ENCODE measurements at regions not wholly inside any gene's neighbourhood (a gene's known extent, or its start where the extent isn't known, plus 50 kb on each side); places are given as distances from the start of the nearest gene placed in this dataset.

GRCh38 chr16:59907611-59908010 lies 1173.5 kb upstream of the GOT2 start:
- Mint-ChIP-seq H3K27ac (no peak overlapping the region), H3K4me3 (no peak overlapping the region), H3K9me3 (ENCODE audit: low read depth) (peaks cover 9% of the 10 kb centered on the region), H3K36me3 (no peaks in the 10 kb centered on the region), H3K4me1 (no peaks in the 10 kb centered on the region), H3K27me3 (no peaks in the 10 kb centered on the region)
- no peak for DNase-seq
- no peak for ATAC-seq
- CTCF ChIA-PET, result no interaction called here

GRCh38 chr16:59905606-59906005 lies 1171.5 kb upstream of the GOT2 start:
- no peaks in the 10 kb centered on the region for H3K27me3 Mint-ChIP-seq
- ATAC-seq (no peak), DNase-seq (no peak)
- no peaks in the 10 kb centered on the region for H3K4me1 Mint-ChIP-seq
- H3K27ac Mint-ChIP-seq, result no peak overlapping the region
- no peak overlapping the region for H3K4me3 Mint-ChIP-seq
- peaks cover 5% of the 10 kb centered on the region for H3K9me3 Mint-ChIP-seq (ENCODE audit: low read depth)
- no peaks in the 10 kb centered on the region for H3K36me3 Mint-ChIP-seq
- CTCF ChIA-PET, result no interaction called here

DNA sequence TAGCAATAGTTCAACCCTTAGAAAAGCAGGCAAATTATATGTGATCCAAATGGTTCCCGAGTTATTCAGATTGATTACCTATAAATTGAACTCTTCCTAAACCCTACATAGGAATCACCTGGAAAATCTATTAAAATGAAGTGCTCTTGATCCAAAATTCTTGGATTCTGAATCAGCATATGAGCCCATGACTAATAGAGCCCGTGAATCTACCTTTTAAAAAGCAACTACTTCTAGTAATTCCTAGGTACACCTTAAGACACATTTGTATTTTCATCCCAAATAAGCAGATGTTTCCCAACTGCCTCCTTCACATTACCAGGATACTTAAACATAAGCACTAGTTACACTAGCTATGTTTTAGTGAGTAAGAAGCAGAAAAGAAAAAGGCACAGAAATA lies 1171.0 kb upstream of the GOT2 start:
- CTCF ChIA-PET, result no interaction called here
- H3K36me3 Mint-ChIP-seq, result no peaks in the 10 kb centered on the region
- H3K4me1 Mint-ChIP-seq, result no peaks in the 10 kb centered on the region
- H3K27ac Mint-ChIP-seq, result no peak overlapping the region
- no peak for DNase-seq
- no peak overlapping the region for H3K4me3 Mint-ChIP-seq
- ATAC-seq, result no peak
- H3K9me3 Mint-ChIP-seq (ENCODE audit: low read depth), result peaks cover 5% of the 10 kb centered on the region
- H3K27me3 Mint-ChIP-seq, result no peaks in the 10 kb centered on the region

DNA sequence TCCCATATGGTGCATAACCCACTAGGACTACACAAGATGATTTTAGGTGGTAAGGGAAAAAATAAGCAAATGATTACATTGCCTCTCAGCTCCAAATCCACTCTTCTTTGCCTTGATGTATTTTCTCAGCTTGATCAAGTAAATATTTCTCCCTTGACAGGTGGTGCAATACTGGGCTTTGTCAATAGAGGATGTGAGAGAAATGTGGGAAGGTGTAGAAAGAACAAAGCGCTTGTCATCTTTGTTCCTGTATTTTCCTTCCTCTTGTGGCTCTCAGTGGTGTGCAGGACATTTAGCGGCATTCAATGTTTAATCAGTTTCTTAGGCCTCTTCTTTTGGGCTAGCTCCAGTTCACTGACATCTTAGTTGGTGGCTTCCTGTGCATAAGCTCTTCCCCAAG lies 1165.8 kb upstream of the GOT2 start:
- Mint-ChIP-seq H3K9me3 (ENCODE audit: low read depth) (peaks cover 5% of the 10 kb centered on the region), H3K27ac (no peak overlapping the region), H3K27me3 (no peaks in the 10 kb centered on the region), H3K4me1 (no peaks in the 10 kb centered on the region), H3K36me3 (no peaks in the 10 kb centered on the region), H3K4me3 (no peak overlapping the region)
- no peak for ATAC-seq
- CTCF ChIA-PET, result no interaction called here
- DNase-seq, result no peak

- no peaks in the 10 kb centered on the region for H3K36me3 Mint-ChIP-seq
- no peaks in the 10 kb centered on the region for H3K4me1 Mint-ChIP-seq
- DNase-seq, result no peak
- no peak overlapping the region for H3K27ac Mint-ChIP-seq
- no peaks in the 10 kb centered on the region for H3K27me3 Mint-ChIP-seq
- ATAC-seq, result no peak
- H3K4me3 Mint-ChIP-seq, result no peak overlapping the region
- CTCF ChIA-PET, result no interaction called here
- H3K9me3 Mint-ChIP-seq (ENCODE audit: low read depth), result peaks cover 22% of the 10 kb centered on the region
These were observed 1158.3 kb upstream of the GOT2 start for GRCh38 chr16:59892376-59892775.

DNA sequence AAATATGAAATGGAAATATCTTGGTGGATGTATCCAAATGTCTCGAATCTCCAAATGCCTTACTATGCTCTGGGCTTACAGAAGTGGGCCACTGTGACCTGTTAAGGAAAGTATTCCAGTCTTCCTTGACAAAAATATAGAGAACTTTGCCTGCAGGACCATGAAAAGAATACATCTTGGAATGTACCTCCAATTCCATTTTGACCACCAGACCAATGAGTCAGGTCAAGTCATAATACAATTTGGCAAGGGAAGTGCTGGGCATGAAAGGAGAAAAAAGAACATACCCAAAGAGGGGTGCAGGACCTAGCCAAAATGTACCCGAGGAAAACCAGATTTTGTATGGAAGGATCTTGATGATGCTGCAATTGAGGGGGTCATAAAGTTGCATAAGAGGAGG lies 1153.7 kb upstream of the GOT2 start:
- ATAC-seq (no peak), DNase-seq (no peak)
- Mint-ChIP-seq H3K36me3 (no peaks in the 10 kb centered on the region), H3K9me3 (ENCODE audit: low read depth) (peaks cover 38% of the 10 kb centered on the region), H3K4me3 (no peak overlapping the region), H3K27me3 (no peaks in the 10 kb centered on the region), H3K4me1 (no peaks in the 10 kb centered on the region), H3K27ac (no peak overlapping the region)
- CTCF ChIA-PET, result no interaction called here

DNA sequence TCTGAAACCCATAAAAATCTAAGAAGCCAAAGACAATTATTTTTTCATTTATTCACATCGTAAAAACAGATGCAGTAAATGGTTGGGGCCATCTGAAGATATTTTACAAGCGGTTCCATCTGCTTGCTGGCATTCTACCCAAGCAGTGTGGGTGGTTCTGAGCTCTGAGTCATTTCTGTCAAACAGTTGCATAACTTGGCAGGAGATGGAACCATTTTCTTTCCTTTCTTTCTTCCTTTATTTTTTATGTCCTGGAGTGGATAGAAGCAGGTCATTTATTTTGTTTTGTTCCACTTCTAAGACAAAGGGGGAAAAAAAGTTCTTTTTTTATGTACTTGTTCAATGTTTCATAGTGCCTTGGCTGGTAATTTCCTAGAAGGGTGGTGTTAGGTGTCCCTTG lies 1151.9 kb upstream of the GOT2 start:
- H3K9me3 Mint-ChIP-seq (ENCODE audit: low read depth), result peaks cover 31% of the 10 kb centered on the region
- no peak for ATAC-seq
- CTCF ChIA-PET, result no interaction called here
- H3K4me1 Mint-ChIP-seq, result no peaks in the 10 kb centered on the region
- H3K27me3 Mint-ChIP-seq, result no peaks in the 10 kb centered on the region
- no peak overlapping the region for H3K4me3 Mint-ChIP-seq
- no peak overlapping the region for H3K27ac Mint-ChIP-seq
- no peak for DNase-seq
- no peaks in the 10 kb centered on the region for H3K36me3 Mint-ChIP-seq

DNA sequence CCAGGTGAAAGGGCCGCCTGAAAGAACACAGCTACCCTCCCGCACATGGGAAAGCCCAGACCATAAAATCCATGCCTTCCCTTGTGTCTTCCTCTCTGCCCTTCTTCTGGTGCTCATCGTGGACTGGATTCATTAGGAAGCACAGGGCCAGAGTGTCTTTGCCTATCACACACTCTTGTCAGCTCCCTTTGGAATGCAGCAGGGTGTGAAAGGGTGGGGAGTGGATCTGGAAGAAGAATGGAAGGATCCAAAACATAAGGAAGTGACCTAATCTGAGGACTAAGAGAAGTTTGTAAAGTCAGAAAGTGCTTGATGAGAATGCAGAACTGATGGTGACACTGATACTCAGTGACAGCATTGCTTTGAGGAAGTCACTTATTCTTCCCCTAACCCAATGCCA lies 1147.3 kb upstream of the GOT2 start:
- DNase-seq (no peak), ATAC-seq (no peak)
- CTCF ChIA-PET, result no interaction called here
- peaks cover 11% of the 10 kb centered on the region for H3K9me3 Mint-ChIP-seq (ENCODE audit: low read depth)
- no peaks in the 10 kb centered on the region for H3K27me3 Mint-ChIP-seq
- no peak overlapping the region for H3K27ac Mint-ChIP-seq
- H3K4me3 Mint-ChIP-seq, result no peak overlapping the region
- no peaks in the 10 kb centered on the region for H3K4me1 Mint-ChIP-seq
- no peaks in the 10 kb centered on the region for H3K36me3 Mint-ChIP-seq

- no peaks in the 10 kb centered on the region for H3K27me3 Mint-ChIP-seq
- H3K4me1 Mint-ChIP-seq, result no peaks in the 10 kb centered on the region
- ATAC-seq (no peak), DNase-seq (no peak)
- no peak overlapping the region for H3K4me3 Mint-ChIP-seq
- no peaks in the 10 kb centered on the region for H3K36me3 Mint-ChIP-seq
- peaks cover 8% of the 10 kb centered on the region for H3K9me3 Mint-ChIP-seq (ENCODE audit: low read depth)
- no peak overlapping the region for H3K27ac Mint-ChIP-seq
- CTCF ChIA-PET, result no interaction called here
These were observed 1146.5 kb upstream of the GOT2 start for GRCh38 chr16:59880611-59881010.

DNA sequence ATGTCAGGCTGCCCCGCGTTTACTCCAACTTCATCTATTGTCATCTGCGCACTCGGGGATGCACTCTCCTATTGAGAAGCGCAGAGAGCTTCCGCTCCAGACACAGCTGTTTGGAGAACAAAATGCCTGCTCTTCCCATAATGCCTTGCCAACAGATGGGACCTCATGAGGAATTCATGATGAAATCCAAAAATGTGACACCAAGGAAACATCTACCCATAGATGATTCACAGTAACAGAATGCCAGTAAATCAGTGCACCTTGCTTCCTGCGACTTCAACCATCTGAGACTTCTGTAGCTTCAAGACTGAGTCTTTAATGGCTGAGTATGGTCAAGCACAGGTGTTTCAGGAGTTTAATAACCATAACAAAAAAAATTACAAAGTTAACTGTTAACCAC lies 1144.9 kb upstream of the GOT2 start:
- ATAC-seq, result no peak
- no peaks in the 10 kb centered on the region for H3K27me3 Mint-ChIP-seq
- H3K27ac Mint-ChIP-seq, result no peak overlapping the region
- DNase-seq, result no peak
- CTCF ChIA-PET, result no interaction called here
- H3K4me1 Mint-ChIP-seq, result no peaks in the 10 kb centered on the region
- H3K36me3 Mint-ChIP-seq, result no peaks in the 10 kb centered on the region
- H3K4me3 Mint-ChIP-seq, result no peak overlapping the region
- peaks cover 7% of the 10 kb centered on the region for H3K9me3 Mint-ChIP-seq (ENCODE audit: low read depth)

GRCh38 chr16:59878479-59878878 lies 1144.4 kb upstream of the GOT2 start:
- Mint-ChIP-seq H3K9me3 (ENCODE audit: low read depth) (peaks cover 5% of the 10 kb centered on the region), H3K36me3 (no peaks in the 10 kb centered on the region), H3K4me1 (no peaks in the 10 kb centered on the region), H3K27me3 (no peaks in the 10 kb centered on the region), H3K27ac (no peak overlapping the region), H3K4me3 (no peak overlapping the region)
- CTCF ChIA-PET, result no interaction called here
- DNase-seq (no peak), ATAC-seq (no peak)

DNA sequence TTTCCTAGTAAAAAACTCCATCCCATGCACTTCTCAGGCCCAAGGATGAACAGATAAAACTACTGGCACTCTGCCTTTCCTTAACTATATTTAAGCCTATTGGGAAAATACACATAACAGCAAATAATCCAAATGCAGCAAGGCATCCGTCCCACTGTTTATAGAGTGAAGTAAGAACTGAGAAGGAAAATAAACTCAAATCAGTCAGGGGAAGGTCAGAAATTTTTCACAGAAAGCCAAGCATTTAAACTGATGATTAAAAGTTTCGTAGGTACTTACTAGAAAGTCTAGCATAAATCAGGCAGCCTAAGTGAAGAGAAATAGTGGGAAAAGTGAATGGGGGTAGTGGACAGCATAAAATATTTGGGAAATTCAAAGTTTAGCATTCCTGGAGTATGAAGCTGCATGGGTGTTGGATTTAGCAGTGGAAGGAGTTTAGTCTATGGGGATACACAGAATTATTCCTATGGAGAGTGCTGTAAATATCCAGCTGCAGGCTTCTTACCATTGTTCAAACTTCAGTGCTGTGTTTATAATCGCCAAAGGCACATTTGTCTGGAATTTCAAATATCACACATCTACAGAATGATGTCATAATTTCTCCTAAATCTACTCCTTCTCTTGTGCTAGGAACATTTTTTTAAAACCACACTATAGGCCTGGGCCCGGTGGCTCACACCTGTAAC lies 1131.0 kb upstream of the GOT2 start:
- Mint-ChIP-seq H3K27ac (no peak overlapping the region), H3K4me3 (no peak overlapping the region)
- ATAC-seq, result no peak

GRCh38 chr16:59859676-59860402 lies 1125.7 kb upstream of the GOT2 start:
- Mint-ChIP-seq H3K27me3 (no peaks in the 10 kb centered on the region), H3K4me1 (no peaks in the 10 kb centered on the region), H3K9me3 (ENCODE audit: low read depth) (peaks cover 7% of the 10 kb centered on the region), H3K27ac (no peak overlapping the region), H3K36me3 (no peaks in the 10 kb centered on the region), H3K4me3 (no peak overlapping the region)
- ATAC-seq (no peak), DNase-seq (no peak)
- CTCF ChIA-PET, result no interaction called here

More for the DNA sequence above, 1131.0 kb upstream of the GOT2 start:
- H3K36me3 Mint-ChIP-seq, result no peaks in the 10 kb centered on the region
- H3K27me3 Mint-ChIP-seq, result no peaks in the 10 kb centered on the region
- H3K4me1 Mint-ChIP-seq, result no peaks in the 10 kb centered on the region
- peaks cover 8% of the 10 kb centered on the region for H3K9me3 Mint-ChIP-seq (ENCODE audit: low read depth)
- CTCF ChIA-PET, result no interaction called here
- no peak for DNase-seq

GRCh38 chr16:59854846-59855439 lies 1120.8 kb upstream of the GOT2 start:
- Mint-ChIP-seq H3K36me3 (no peaks in the 10 kb centered on the region), H3K27ac (no peak overlapping the region), H3K9me3 (ENCODE audit: low read depth) (peaks cover 17% of the 10 kb centered on the region), H3K4me1 (no peaks in the 10 kb centered on the region), H3K4me3 (no peak overlapping the region), H3K27me3 (no peaks in the 10 kb centered on the region)
- CTCF ChIA-PET, result no interaction called here
- ATAC-seq (no peak), DNase-seq (no peak)

All from activated CD8-positive, alpha-beta memory T cell treated with anti-CD3 and anti-CD28 coated beads, Interleukin-2, amount 10 ng/mL, durations not matched to agents 7 days and 5 days (primary cell).